ENCODE measurements at regions not wholly inside any gene's neighbourhood (a gene's known extent, or its start where the extent isn't known, plus 50 kb on each side); places are given as distances from the start of the nearest gene placed in this dataset.
A peak's percentile ranks its signal among the peaks of the same experiment; 100 is the strongest.

GRCh38 chr5:56479696-56480077 lies 246.6 kb upstream of the ANKRD55 start:
- DNase-seq: peak in 1 of 2 experiments; percentile 41

GRCh38 chr5:56479126-56479525 lies 246.0 kb upstream of the ANKRD55 start:
- DNase-seq: peak in 1 of 2 experiments; percentile 30

- DNase-seq: no peak
Measured at GRCh38 chr5:56478062-56478461, 244.9 kb upstream of the ANKRD55 start.

GRCh38 chr5:56476487-56476856 lies 243.3 kb upstream of the ANKRD55 start:
- no peak for DNase-seq

- DNase-seq: no peak
Measured at GRCh38 chr5:56475689-56476486, 242.8 kb upstream of the ANKRD55 start.

GRCh38 chr5:56471707-56472106 lies 238.6 kb upstream of the ANKRD55 start:
- DNase-seq: no peak

GRCh38 chr5:56470007-56470406 lies 236.9 kb upstream of the ANKRD55 start:
- no peak for DNase-seq

GRCh38 chr5:56468277-56468676 lies 235.1 kb upstream of the ANKRD55 start:
- no peak for DNase-seq

- DNase-seq: no peak
Measured at GRCh38 chr5:56467176-56467717, 234.1 kb upstream of the ANKRD55 start.

- DNase-seq: no peak
Measured at GRCh38 chr5:56466136-56466816, 233.1 kb upstream of the ANKRD55 start.

GRCh38 chr5:56465769-56466135 lies 232.6 kb upstream of the ANKRD55 start:
- no peak for DNase-seq

GRCh38 chr5:56464935-56465768 lies 232.0 kb upstream of the ANKRD55 start:
- no peak for DNase-seq

GRCh38 chr5:56463944-56464571 lies 230.9 kb upstream of the ANKRD55 start:
- DNase-seq: no peak

- DNase-seq: no peak
Measured at GRCh38 chr5:56461584-56461983, 228.5 kb upstream of the ANKRD55 start.

- no peak for DNase-seq
Measured at GRCh38 chr5:56460681-56461191, 227.6 kb upstream of the ANKRD55 start.

- no peak for DNase-seq
Measured at GRCh38 chr5:56460195-56460546, 227.0 kb upstream of the ANKRD55 start.

GRCh38 chr5:56459394-56460194 lies 226.5 kb upstream of the ANKRD55 start:
- no peak for DNase-seq

GRCh38 chr5:56457887-56458812 lies 225.0 kb upstream of the ANKRD55 start:
- DNase-seq: peak; percentile 19 to 54

GRCh38 chr5:56456002-56456401 lies 222.9 kb upstream of the ANKRD55 start:
- no peak for DNase-seq

GRCh38 chr5:56455417-56455816 lies 222.3 kb upstream of the ANKRD55 start:
- DNase-seq: no peak

All from cerebellar nuclear complex (tissue), 1 donor.